GM12892 (cell line): ENCODE measurements at regions not wholly inside any gene's neighbourhood (a gene's known extent, or its start where the extent isn't known, plus 50 kb on each side); places are given as distances from the start of the nearest gene placed in this dataset.

Source experiments
- POLR2A ChIP-seq: IDR thresholded peaks from 2 replicates; pipeline ENCODE4 v1.6.1; 2011; ENCODE audit warnings: low read depth, low read length, control low read depth
- POLR2AphosphoS5 ChIP-seq: IDR thresholded peaks from 2 replicates; pipeline ENCODE4 v1.6.1; 2011; ENCODE audit warnings: low read depth, low read length, control low read depth
- TAF1 ChIP-seq: IDR thresholded peaks from 2 replicates; pipeline ENCODE4 v1.6.1; 2011; ENCODE audit warnings: low read depth, mild to moderate bottlenecking, control low read depth, low read length, borderline replicate concordance

- TF ChIP-seq POLR2AphosphoS5 (no peak), TAF1 (no peak), POLR2A (no peak)
Observed at GRCh38 chr2:204143216-204144014, 206.9 kb downstream of the ICOS start.
